AG04450 (cell line): ENCODE measurements at regions not wholly inside any gene's neighbourhood (a gene's known extent, or its start where the extent isn't known, plus 50 kb on each side); places are given as distances from the start of the nearest gene placed in this dataset.

ENCODE experiments used
- CTCF ChIA-PET: fragments of 300-600, 350-600 bp; formaldehyde crosslinking; extraction: SDS; loops from one replicate; lab custom pipeline; 2022; ENCODE audit warnings: antibody characterized with exemption, inconsistent platforms; lab: Charles Lee
- POLR2A ChIA-PET: fragments of 350-600 bp; formaldehyde crosslinking; extraction: SDS; loops from one replicate; lab custom pipeline; 2021; ENCODE audit warnings: antibody characterized with exemption, inconsistent platforms; lab: Yijun Ruan, JAX
- DNase-seq: peaks from one replicate; pipeline ENCODE4 v3.0.0-alpha.2; 2011; ENCODE audit warnings: low read depth, low spot score
- H3K27ac ChIP-seq: one replicate; pipeline ENCODE4 v1.5.1; 2012; ENCODE audit warnings: low read depth, low read length, control low read depth
- H3K27me3 ChIP-seq: one replicate; pipeline ENCODE4 v1.6.0; 2012; ENCODE audit warnings: low read length; ENCODE audit not compliant: control insufficient read depth, insufficient read depth
- H3K4me3 ChIP-seq: 2 replicates; pipeline ENCODE4 v1.5.1; 2011; ENCODE audit warnings: mild to moderate bottlenecking, low read depth, low read length, control low read depth
- H3K9me3 ChIP-seq: 2 replicates; pipeline ENCODE4 v1.5.1; 2012; ENCODE audit warnings: low read length; ENCODE audit not compliant: control insufficient read depth, insufficient read depth
- CTCF ChIP-seq: IDR thresholded peaks from 2 replicates; pipeline ENCODE4 v1.5.1; 2011; ENCODE audit warnings: low read depth, low read length, control low read depth, inconsistent platforms

- H3K9me3 ChIP-seq: peaks cover 96% of the 10 kb centered on the region
- no peak for DNase-seq
- ChIA-PET CTCF (no interaction called here), POLR2A (no interaction called here)
- no peak for TF ChIP-seq CTCF
- H3K27ac ChIP-seq: no peak overlapping the region
- no peaks in the 10 kb centered on the region for H3K27me3 ChIP-seq
- no peak overlapping the region for H3K4me3 ChIP-seq
These were observed 177.0 kb downstream of the TTLL2 start for GRCh38 chr6:167501831-167502385.

GRCh38 chr6:167502471-167502870 lies 177.6 kb downstream of the TTLL2 start:
- TF ChIP-seq CTCF: no peak
- CTCF ChIA-PET: no interaction called here
- Histone ChIP-seq H3K9me3 (peaks cover 97% of the 10 kb centered on the region), H3K27ac (no peak overlapping the region), H3K4me3 (no peak overlapping the region), H3K27me3 (no peaks in the 10 kb centered on the region)
- POLR2A ChIA-PET: no interaction called here
- DNase-seq: no peak

GRCh38 chr6:167504385-167504961 lies 179.6 kb downstream of the TTLL2 start:
- H3K4me3 ChIP-seq: no peak overlapping the region
- no peak for DNase-seq
- H3K27me3 ChIP-seq: no peaks in the 10 kb centered on the region
- ChIA-PET CTCF (no interaction called here), POLR2A (no interaction called here)
- H3K27ac ChIP-seq: no peak overlapping the region
- peaks cover 88% of the 10 kb centered on the region for H3K9me3 ChIP-seq
- no peak for TF ChIP-seq CTCF

GRCh38 chr6:167505199-167505598 lies 180.3 kb downstream of the TTLL2 start:
- no peak for DNase-seq
- no peaks in the 10 kb centered on the region for H3K27me3 ChIP-seq
- ChIA-PET CTCF (no interaction called here), POLR2A (no interaction called here)
- peaks cover 88% of the 10 kb centered on the region for H3K9me3 ChIP-seq
- TF ChIP-seq CTCF: no peak
- H3K27ac ChIP-seq: no peak overlapping the region
- H3K4me3 ChIP-seq: no peak overlapping the region

- no peaks in the 10 kb centered on the region for H3K27me3 ChIP-seq
- no peak for DNase-seq
- H3K9me3 ChIP-seq: peaks cover 87% of the 10 kb centered on the region
- ChIA-PET POLR2A (no interaction called here), CTCF (no interaction called here)
- H3K4me3 ChIP-seq: no peak overlapping the region
- no peak overlapping the region for H3K27ac ChIP-seq
- no peak for TF ChIP-seq CTCF
These were observed 180.9 kb downstream of the TTLL2 start for GRCh38 chr6:167505782-167506181.
